ENCODE measurements at regions not wholly inside any gene's neighbourhood (a gene's known extent, or its start where the extent isn't known, plus 50 kb on each side); places are given as distances from the start of the nearest gene placed in this dataset.
"Not testable (repeated sequence)": the region's sequence is repeated elsewhere in the genome, so short reads cannot be mapped to it uniquely, and the experiment has no call there.

GRCh38 chr4:85126991-85127591 is 160.6 kb upstream of the WDFY3 start:
- no peak for TF ChIP-seq CTCF (IDR thresholded peaks at IDR 0.05)
- no peak for TF ChIP-seq ZFX (IDR thresholded peaks at IDR 0.05; ENCODE audit: borderline replicate concordance)
- H3K27ac ChIP-seq = no peak overlapping the region

GRCh38 chr4:85127653-85128052 is 161.2 kb upstream of the WDFY3 start:
- TF ChIP-seq CTCF (IDR thresholded peaks at IDR 0.05) = peak; percentile 63
- no peak for TF ChIP-seq ZFX (IDR thresholded peaks at IDR 0.05; ENCODE audit: borderline replicate concordance)
- H3K27ac ChIP-seq = no peak overlapping the region

- TF ChIP-seq CTCF (IDR thresholded peaks at IDR 0.05) (no peak), ZFX (IDR thresholded peaks at IDR 0.05; ENCODE audit: borderline replicate concordance) (no peak)
- H3K27ac ChIP-seq = no peak overlapping the region
These were observed 162.0 kb upstream of the WDFY3 start for GRCh38 chr4:85128246-85129204.

- H3K27ac ChIP-seq = not testable (repeated sequence)
These were observed 163.1 kb upstream of the WDFY3 start for GRCh38 chr4:85129354-85130125.

- TF ChIP-seq CTCF (IDR thresholded peaks at IDR 0.05) = no peak
- no peak for TF ChIP-seq ZFX (IDR thresholded peaks at IDR 0.05; ENCODE audit: borderline replicate concordance)
- no peak overlapping the region for H3K27ac ChIP-seq
These were observed 165.6 kb upstream of the WDFY3 start for GRCh38 chr4:85132117-85132516.

GRCh38 chr4:85132570-85132969 is 166.1 kb upstream of the WDFY3 start:
- H3K27ac ChIP-seq = no peak overlapping the region
- TF ChIP-seq CTCF (IDR thresholded peaks at IDR 0.05) (no peak), ZFX (IDR thresholded peaks at IDR 0.05; ENCODE audit: borderline replicate concordance) (no peak)

GRCh38 chr4:85139749-85140148 is 173.3 kb upstream of the WDFY3 start:
- H3K27ac ChIP-seq = not testable (repeated sequence)

- TF ChIP-seq CTCF (IDR thresholded peaks at IDR 0.05) (no peak), ZFX (IDR thresholded peaks at IDR 0.05; ENCODE audit: borderline replicate concordance) (no peak)
- H3K27ac ChIP-seq = no peak overlapping the region
These were observed 176.0 kb upstream of the WDFY3 start for GRCh38 chr4:85142451-85142850.

Measured in 22Rv1 (cell line).